ENCODE measurements at regions not wholly inside any gene's neighbourhood (a gene's known extent, or its start where the extent isn't known, plus 50 kb on each side); places are given as distances from the start of the nearest gene placed in this dataset.

GRCh38 chr3:117303443-117303842, 593.9 kb downstream of the TUSC7 start:
- TF ChIP-seq CTCF (IDR thresholded peaks at IDR 0.05; ENCODE audit: low read length), result no peak
- TF ChIP-seq EZH2 (optimal IDR thresholded peaks at IDR 0.05; ENCODE audit: low read depth, low read length), result no peak
- TF ChIP-seq EZH2phosphoT487 (IDR thresholded peaks at IDR 0.05; ENCODE audit: low read length), result no peak

Measured in MM.1S (cell line).